Endothelial cell of umbilical vein (primary cell): ENCODE measurements at regions not wholly inside any gene's neighbourhood (a gene's known extent, or its start where the extent isn't known, plus 50 kb on each side); places are given as distances from the start of the nearest gene placed in this dataset.

Source experiments
- BruUV-seq: library from RNA; stranded (reverse); fragments of 400-500 nt; replicated peaks from 2 replicates; lab custom pipeline; 2021; lab: Mats Ljungman, UMichigan
- CTCF ChIA-PET: fragments of 300-600, 350-600 bp; sonication (Branson Sonifier 250); formaldehyde crosslinking; loops from one replicate; lab custom pipeline; 2021; ENCODE audit warnings: antibody characterized with exemption, inconsistent platforms; lab: Charles Lee
- POLR2A ChIA-PET: fragments of 300-600, 350-600 bp; sonication (Branson Sonifier 250); formaldehyde crosslinking; loops from one replicate; lab custom pipeline; 2021; ENCODE audit warnings: antibody characterized with exemption, inconsistent platforms; lab: Charles Lee
- DNase-seq: peaks from one replicate; pipeline ENCODE4 v3.0.0-alpha.2; 2011; ENCODE audit warnings: low read depth, low spot score
- FAIRE-seq: peaks from 2 replicates; lab custom pipeline; 2011; peaks lifted over from hg19 to GRCh38; lab: Jason Lieb, UNC
- H2AFZ ChIP-seq: 2 replicates; pipeline ENCODE4 v1.6.0; 2012; ENCODE audit warnings: low read depth, low read length, control low read depth, inconsistent platforms
- H3K27ac ChIP-seq: 2 replicates; pipeline ENCODE4 v1.5.1; 2011; ENCODE audit warnings: low read depth, mild to moderate bottlenecking, control low read depth, low read length, moderate library complexity; ENCODE audit not compliant: insufficient read depth
- H3K27me3 ChIP-seq, 2 experiments: 2 replicates each; pipeline versions ENCODE4 v1.6.0 to v1.6.1; 2011; ENCODE audit warnings: low read length in 2 of 2, mixed read lengths in 1 of 2; ENCODE audit not compliant: control insufficient read depth in 2 of 2, insufficient read depth in 2 of 2
- H3K36me3 ChIP-seq, 2 experiments: 2 replicates in 1 of 2; 3 replicates in 1 of 2; pipeline ENCODE4 v1.5.1; 2011; ENCODE audit warnings: low read length in 2 of 2, mild to moderate bottlenecking in 1 of 2, moderate library complexity in 1 of 2; ENCODE audit not compliant: control insufficient read depth in 2 of 2, insufficient read depth in 2 of 2; ENCODE audit errors: extremely low read depth in 1 of 2
- H3K4me1 ChIP-seq: 3 replicates; pipeline ENCODE4 v1.5.1; 2011; ENCODE audit warnings: mild to moderate bottlenecking, low read length; ENCODE audit not compliant: control insufficient read depth, insufficient read depth; ENCODE audit errors: extremely low read depth
- H3K4me2 ChIP-seq: 2 replicates; pipeline ENCODE4 v1.6.1; 2011; ENCODE audit warnings: low read length, control low read depth, mixed read lengths; ENCODE audit not compliant: insufficient read depth
- H3K4me3 ChIP-seq, 3 experiments: fragments of 200-600 bp in 1 of 3; sonication (generic), shearing (Covaris generic) in 1 of 3; replicated peaks in 1 of 3; 2 replicates each; pipeline ENCODE4 v1.5.1; 2011 to 2016; ENCODE audit warnings: control low read depth in 3 of 3, low read length in 3 of 3, mild to moderate bottlenecking in 2 of 3, inconsistent platforms in 1 of 3, low read depth in 1 of 3, moderate library complexity in 1 of 3; ENCODE audit not compliant: insufficient read depth in 1 of 3
- H3K79me2 ChIP-seq: 2 replicates; pipeline ENCODE4 v1.6.0; 2012; ENCODE audit warnings: low read length, inconsistent platforms; ENCODE audit not compliant: control insufficient read depth, insufficient read depth
- H3K9ac ChIP-seq: replicated peaks from 2 replicates; pipeline ENCODE3; 2011; ENCODE audit warnings: low read length, control low read depth; ENCODE audit not compliant: insufficient read depth; ENCODE audit errors: extremely low read depth
- H3K9me1 ChIP-seq: replicated peaks from 3 replicates; pipeline ENCODE4 v1.6.0; 2011; ENCODE audit warnings: mild to moderate bottlenecking, low read length; ENCODE audit not compliant: control insufficient read depth, insufficient read depth; ENCODE audit errors: extremely low read depth
- H3K9me3 ChIP-seq: replicated peaks from 2 replicates; pipeline ENCODE4 v1.5.1; 2012; ENCODE audit warnings: low read length, inconsistent platforms; ENCODE audit not compliant: control insufficient read depth, insufficient read depth
- H4K20me1 ChIP-seq: replicated peaks from 2 replicates; pipeline ENCODE3; 2011; ENCODE audit warnings: mild to moderate bottlenecking, low read length; ENCODE audit not compliant: control insufficient read depth, insufficient read depth; ENCODE audit errors: extremely low read depth
- EZH2 ChIP-seq: IDR thresholded peaks from 2 replicates; pipeline ENCODE4 v1.6.1; 2012; ENCODE audit warnings: borderline replicate concordance, low read depth, mild to moderate bottlenecking, moderate library complexity, low read length, inconsistent platforms; ENCODE audit not compliant: severe bottlenecking
- FOS ChIP-seq: IDR thresholded peaks from 2 replicates; pipeline ENCODE4 v1.6.1; 2011; ENCODE audit warnings: mild to moderate bottlenecking, low read length, moderate library complexity, borderline replicate concordance; ENCODE audit not compliant: insufficient read depth
- GATA2 ChIP-seq: IDR thresholded peaks from 2 replicates; pipeline ENCODE4 v1.7.0; 2011; ENCODE audit warnings: low read depth, mild to moderate bottlenecking, moderate library complexity, mixed read lengths, low read length; ENCODE audit not compliant: insufficient read length, insufficient read depth
- JUN ChIP-seq: IDR thresholded peaks from 2 replicates; pipeline ENCODE4 v1.6.1; 2011; ENCODE audit warnings: borderline replicate concordance, low read depth; ENCODE audit not compliant: insufficient read length, insufficient read depth
- MYC ChIP-seq: IDR thresholded peaks from one replicate; pipeline ENCODE4 v1.6.1; 2011; ENCODE audit warnings: mild to moderate bottlenecking, low read depth, low read length
- POLR2A ChIP-seq: IDR thresholded peaks from 2 replicates; pipeline ENCODE4 v1.6.1; 2012; ENCODE audit warnings: low read depth, mild to moderate bottlenecking, control low read depth, low read length
- POLR2AphosphoS5 ChIP-seq: IDR thresholded peaks from 2 replicates; pipeline ENCODE4 v1.6.1; 2012; ENCODE audit warnings: low read depth, mild to moderate bottlenecking, control low read depth, low read length, moderate library complexity; ENCODE audit not compliant: insufficient read depth
- dilution Hi-C: fragments of 300-500 bp; cut with MboI; formaldehyde crosslinking; loops from one replicate; pipeline ENCODE4 v1.15.0; 2019; ENCODE audit warnings: low sequenced_read_pairs; ENCODE audit not compliant: extremely low pct_ligation_motif_present
- intact Hi-C: fragments of 100-400 bp; cut with micrococcal nuclease; formaldehyde crosslinking; loops from one replicate; pipeline ENCODE4 v1.10.0; 2022
- TF ChIP-seq, protein P1 (sequence below), 2 donors: IDR thresholded peaks; 1 replicate in 1 of 2; 2 replicates in 1 of 2; pipeline ENCODE4 v1.5.1; 2011; ENCODE audit warnings: low read length in 2 of 2, mild to moderate bottlenecking in 2 of 2, moderate library complexity in 2 of 2, control low read depth in 1 of 2, inconsistent platforms in 1 of 2, low read depth in 1 of 2; ENCODE audit not compliant: insufficient read depth in 1 of 2; ENCODE audit errors: extremely low read depth in 1 of 2
- TF ChIP-seq, protein P2 (sequence below): IDR thresholded peaks from 2 replicates; pipeline ENCODE4 v1.6.1; 2011; ENCODE audit not compliant: insufficient read depth, insufficient read length

DNA sequence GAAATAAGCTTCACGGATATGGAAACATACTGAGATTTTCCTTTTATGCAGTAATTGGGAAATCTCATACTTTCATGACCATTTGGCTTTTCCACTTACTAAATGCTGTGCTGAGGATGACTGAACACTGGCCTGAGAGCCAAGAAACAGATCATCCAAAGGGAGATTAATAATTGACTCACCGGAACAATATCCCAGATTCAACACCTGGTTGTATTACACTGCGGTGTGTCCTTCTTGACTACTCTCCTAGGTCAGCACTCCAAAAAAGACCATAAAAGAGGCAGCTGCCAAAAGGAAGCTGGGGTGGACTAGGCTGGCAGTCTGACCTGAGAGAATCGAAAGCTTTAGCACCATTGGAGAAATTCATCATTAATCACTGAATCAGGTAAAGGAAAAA is 469.1 kb downstream of the CBLN2 start:
- Histone ChIP-seq H3K36me3 (no peaks in the 10 kb centered on the region), H3K27ac (no peak overlapping the region), H2AFZ (no peak overlapping the region), H3K9ac (no peak overlapping the region), H4K20me1 (no peaks in the 10 kb centered on the region), H3K9me1 (no peaks in the 10 kb centered on the region), H3K9me3 (peaks cover 3% of the 10 kb centered on the region), H3K4me1 (no peaks in the 10 kb centered on the region), H3K4me2 (no peak overlapping the region), H3K27me3 (no peaks in the 10 kb centered on the region), H3K79me2 (no peaks in the 10 kb centered on the region), H3K4me3 (no peak overlapping the region)
- intact Hi-C loops, result no loop called here
- CTCF ChIA-PET, result no interaction called here
- TF ChIP-seq EZH2 (no peak), POLR2AphosphoS5 (no peak), JUN (no peak), FOS (no peak), POLR2A (no peak), GATA2 (no peak), MYC (no peak)
- TF ChIP-seq, protein P1, sequence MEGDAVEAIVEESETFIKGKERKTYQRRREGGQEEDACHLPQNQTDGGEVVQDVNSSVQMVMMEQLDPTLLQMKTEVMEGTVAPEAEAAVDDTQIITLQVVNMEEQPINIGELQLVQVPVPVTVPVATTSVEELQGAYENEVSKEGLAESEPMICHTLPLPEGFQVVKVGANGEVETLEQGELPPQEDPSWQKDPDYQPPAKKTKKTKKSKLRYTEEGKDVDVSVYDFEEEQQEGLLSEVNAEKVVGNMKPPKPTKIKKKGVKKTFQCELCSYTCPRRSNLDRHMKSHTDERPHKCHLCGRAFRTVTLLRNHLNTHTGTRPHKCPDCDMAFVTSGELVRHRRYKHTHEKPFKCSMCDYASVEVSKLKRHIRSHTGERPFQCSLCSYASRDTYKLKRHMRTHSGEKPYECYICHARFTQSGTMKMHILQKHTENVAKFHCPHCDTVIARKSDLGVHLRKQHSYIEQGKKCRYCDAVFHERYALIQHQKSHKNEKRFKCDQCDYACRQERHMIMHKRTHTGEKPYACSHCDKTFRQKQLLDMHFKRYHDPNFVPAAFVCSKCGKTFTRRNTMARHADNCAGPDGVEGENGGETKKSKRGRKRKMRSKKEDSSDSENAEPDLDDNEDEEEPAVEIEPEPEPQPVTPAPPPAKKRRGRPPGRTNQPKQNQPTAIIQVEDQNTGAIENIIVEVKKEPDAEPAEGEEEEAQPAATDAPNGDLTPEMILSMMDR (IDR thresholded peaks at IDR 0.05; ENCODE audit: extremely low read depth in 1 of 2, insufficient read depth in 1 of 2, low read depth in 1 of 2, low read length in 2 of 2), result no peak
- TF ChIP-seq, protein P2, sequence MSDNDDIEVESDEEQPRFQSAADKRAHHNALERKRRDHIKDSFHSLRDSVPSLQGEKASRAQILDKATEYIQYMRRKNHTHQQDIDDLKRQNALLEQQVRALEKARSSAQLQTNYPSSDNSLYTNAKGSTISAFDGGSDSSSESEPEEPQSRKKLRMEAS, result no peak
- no peak for FAIRE-seq
- dilution Hi-C loops, result no loop called here
- DNase-seq, result no peak
- no TSS peak for BruUV-seq
- POLR2A ChIA-PET, result no interaction called here
